GM18951 (cell line): ENCODE measurements at regions not wholly inside any gene's neighbourhood (a gene's known extent, or its start where the extent isn't known, plus 50 kb on each side); places are given as distances from the start of the nearest gene placed in this dataset.
"Not testable (repeated sequence)": the region's sequence is repeated elsewhere in the genome, so short reads cannot be mapped to it uniquely, and the experiment has no call there.

Experiments used
- POLR2A ChIP-seq: IDR thresholded peaks from 4 replicates; pipeline ENCODE4 v1.6.1; 2011; ENCODE audit warnings: mild to moderate bottlenecking; ENCODE audit not compliant: insufficient read length, insufficient read depth; ENCODE audit errors: extremely low read depth
- in situ Hi-C: fragments of 300-500 bp; cut with MboI; formaldehyde crosslinking; loops from one replicate; pipeline ENCODE4 v1.12.0; 2022; ENCODE audit warnings: low sequenced_read_pairs, mixed read lengths, inconsistent platforms; ENCODE audit not compliant: unreplicated experiment

DNA sequence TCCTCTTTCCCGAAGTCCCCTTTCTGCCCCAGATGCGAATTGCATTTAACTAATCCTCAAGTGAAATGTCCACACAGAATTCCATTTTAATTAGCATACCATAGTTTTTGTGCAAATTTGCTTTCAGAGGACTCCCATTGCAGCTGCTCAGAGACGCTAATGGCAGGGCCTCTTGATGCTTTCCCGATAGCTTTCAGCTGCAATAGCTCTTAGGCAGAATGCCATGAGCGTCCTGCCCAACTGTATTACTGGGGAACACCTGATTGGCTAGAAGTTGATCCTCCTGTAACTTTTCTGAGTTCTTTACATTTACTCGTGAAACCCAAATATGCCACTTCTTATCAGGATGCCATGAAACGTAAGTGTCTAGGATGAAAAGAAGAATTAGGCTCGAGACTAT, 203.0 kb downstream of the UTP18 start:
- in situ Hi-C loops = no loop called here
- TF ChIP-seq POLR2A = no peak

DNA sequence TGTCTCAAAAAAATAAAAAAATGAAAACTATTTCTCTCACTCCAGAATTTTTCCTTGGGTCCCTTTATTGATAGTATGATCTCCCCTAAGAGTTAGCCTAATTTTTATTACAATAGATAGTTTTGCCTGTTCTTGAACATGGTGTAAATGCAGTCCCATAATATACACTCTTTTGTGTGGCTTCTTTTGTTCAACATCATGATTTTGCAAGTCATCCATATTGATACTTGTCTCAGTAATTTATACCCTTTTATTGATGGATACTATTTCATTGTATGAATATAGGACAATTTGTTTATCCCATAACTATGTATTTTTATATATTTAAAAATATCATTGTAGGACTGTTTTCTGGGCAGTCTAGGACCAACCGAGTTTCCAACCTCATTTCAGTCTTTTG, 207.0 kb downstream of the UTP18 start:
- no peak for TF ChIP-seq POLR2A

DNA sequence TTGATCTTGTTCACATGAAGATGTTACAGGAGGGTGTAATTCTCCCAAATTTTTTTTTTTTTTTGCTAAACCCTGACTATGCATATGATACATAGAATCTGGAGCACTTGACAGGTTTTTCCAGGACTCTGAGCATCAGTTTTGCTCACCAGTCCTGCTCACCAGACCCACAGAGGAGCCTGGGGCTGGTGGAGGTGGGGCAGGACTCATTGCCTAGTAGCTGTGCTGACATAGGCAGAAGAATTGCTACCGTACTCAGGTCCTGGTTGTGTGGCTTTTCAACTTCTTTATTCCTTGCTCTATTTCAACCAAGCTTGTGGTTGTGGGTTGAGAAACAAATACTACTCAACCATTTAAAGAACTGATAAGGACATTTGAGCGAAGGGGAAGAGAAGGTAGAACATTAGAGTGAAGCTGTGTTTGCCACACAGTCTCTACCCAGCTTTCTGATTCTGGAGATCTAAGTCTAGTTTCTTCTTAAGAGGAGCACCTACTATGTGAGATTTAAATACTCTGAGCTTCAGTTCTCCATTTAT, 212.4 kb downstream of the UTP18 start:
- TF ChIP-seq POLR2A = no peak
- in situ Hi-C loops = no loop called here

More for the DNA sequence above, 207.0 kb downstream of the UTP18 start:
- in situ Hi-C loops = no loop called here

DNA sequence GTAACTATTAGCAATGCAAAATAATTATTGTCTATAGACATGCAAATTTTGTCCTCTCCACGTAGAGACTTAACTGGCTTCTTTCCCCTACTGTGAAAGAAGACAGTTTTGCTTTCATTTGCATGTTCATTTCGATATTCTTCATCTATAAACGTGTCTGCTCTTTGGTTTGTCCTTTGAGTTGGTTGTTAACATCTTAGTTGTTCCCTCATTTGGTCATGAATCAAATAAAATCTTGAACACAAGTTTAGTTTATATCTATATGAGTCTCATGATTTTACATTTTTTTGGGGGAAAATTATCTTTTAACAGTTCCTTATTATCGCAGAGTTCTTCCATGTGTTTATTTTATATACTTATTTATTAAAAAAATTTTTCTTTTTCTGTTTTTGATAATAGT, 214.4 kb downstream of the UTP18 start:
- no peak for TF ChIP-seq POLR2A
- in situ Hi-C loops = no loop called here

DNA sequence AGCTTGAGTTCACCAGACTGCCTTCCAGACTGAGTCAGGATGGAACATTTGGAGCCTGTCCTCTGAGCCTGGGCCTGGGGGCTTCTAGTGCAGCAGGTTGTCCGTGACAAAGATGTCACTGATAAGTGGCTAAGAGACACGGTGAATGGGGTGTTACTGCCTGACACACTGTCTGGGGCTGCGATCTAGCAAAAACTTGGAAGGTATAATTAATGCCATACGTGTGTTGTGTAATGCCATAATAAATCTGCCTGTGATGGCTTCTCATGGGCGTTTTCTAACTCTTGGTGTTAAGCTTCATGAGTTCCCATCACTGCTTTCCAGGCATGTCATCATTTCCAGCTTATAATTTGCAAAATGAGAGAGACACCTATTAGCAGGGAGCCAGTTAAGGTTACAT, 215.4 kb downstream of the UTP18 start:
- TF ChIP-seq POLR2A = no peak
- in situ Hi-C loops = no loop called here

DNA sequence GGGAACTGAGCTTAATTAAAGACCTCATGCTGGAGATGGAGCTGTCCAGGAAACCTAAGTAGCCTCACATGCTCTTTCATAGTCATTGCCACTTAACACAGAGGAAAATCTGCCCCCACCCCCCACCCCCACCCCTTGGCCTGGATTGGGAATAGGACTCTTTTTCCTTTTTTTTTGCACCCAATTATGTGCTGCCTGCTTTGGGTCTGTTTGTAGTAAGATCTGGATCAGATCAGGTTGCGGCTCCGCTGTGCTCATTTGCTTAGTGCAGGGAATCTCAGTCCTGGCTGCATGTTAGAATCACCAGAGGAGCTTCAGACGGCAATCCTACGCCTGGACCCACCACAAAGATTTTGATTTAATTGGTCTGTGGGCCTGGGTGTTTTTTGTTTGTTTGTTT, 219.0 kb downstream of the UTP18 start:
- in situ Hi-C loops = no loop called here
- TF ChIP-seq POLR2A = no peak

DNA sequence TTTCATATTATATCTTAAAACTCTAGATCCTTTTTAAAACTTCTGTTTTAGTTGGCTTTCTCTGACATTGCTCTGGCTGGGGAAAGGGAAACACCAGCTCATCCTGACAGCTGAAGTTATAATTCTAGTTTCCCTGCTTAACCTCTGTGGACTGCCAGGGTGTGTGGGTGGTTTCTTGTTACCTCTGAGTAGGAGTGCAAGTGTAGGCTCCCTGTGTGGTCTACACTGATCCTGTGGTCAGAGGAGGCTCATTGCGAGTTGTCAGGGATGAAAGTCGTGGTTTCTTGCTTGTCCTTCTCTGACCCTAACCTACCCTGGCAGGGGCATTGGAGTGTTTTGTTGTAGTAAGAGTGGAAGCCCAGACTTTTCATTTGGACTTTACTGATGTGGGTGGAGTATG, 221.0 kb downstream of the UTP18 start:
- in situ Hi-C loops = no loop called here
- no peak for TF ChIP-seq POLR2A

DNA sequence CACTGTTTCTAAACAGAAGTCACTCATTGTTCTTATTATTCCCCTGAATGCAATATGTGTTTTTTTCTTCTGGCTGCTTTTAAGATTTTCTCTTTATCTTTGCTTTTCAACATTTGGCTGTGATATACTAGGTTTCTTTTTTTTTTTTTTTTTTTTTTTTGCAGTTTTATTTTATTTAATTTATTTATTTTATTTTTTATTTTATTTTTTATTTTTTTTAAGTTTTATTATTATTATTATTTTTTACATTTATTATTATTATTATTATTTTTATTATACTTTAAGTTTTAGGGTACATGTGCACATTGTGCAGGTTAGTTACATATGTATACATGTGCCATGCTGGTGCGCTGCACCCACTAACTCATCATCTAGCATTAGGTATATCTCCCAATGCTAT, 221.9 kb downstream of the UTP18 start:
- in situ Hi-C loops = not testable (repeated sequence)

DNA sequence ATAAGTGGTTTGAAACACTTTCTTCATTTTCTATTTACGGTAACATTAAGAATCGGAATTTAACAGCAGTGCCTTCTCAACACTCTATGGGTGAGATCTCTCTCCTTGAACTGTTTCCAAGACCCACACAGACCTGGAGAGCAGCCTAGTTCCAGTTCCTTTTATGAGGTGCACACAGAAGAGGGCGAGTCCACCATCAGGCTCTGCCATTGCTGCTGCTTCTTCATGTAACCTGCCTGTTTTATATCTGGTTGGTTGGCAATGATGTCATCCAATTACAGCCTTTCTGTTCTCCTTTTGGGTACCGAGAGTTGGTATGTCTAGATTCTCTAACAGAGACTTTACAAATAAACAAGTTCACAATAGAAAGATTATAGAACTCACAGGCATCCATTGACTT, 225.7 kb downstream of the UTP18 start:
- in situ Hi-C loops = no loop called here

DNA sequence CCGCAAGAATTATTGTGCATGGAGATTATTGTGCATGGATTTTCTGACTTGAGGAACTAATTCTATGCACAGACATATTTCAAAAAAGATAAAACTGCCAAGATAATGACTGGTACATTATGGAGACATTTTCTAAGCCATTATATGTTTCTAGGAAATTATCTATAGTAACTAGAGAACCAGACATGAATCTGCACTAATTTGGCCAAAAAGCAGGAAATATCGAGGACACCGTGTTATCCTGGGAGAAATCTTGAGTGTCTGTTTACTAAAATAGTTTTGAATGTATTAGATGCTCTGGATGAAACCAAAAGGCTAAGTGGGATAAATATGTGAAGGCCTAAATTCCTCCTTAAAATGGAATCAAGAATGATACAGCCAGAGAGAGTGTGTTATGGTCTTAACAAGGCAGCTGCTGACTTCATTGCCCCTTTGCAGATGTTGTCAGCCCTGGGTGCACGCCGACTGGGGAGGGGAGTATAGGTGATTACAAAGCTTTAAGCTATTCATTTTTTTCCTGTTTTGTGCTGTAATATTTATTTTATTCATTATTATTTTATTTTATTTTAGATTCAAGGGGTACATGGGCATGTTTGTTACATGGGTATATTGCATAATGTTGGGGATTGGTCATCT, 226.7 kb downstream of the UTP18 start:
- TF ChIP-seq POLR2A = no peak

More for the DNA sequence above, 225.7 kb downstream of the UTP18 start:
- TF ChIP-seq POLR2A = no peak

DNA sequence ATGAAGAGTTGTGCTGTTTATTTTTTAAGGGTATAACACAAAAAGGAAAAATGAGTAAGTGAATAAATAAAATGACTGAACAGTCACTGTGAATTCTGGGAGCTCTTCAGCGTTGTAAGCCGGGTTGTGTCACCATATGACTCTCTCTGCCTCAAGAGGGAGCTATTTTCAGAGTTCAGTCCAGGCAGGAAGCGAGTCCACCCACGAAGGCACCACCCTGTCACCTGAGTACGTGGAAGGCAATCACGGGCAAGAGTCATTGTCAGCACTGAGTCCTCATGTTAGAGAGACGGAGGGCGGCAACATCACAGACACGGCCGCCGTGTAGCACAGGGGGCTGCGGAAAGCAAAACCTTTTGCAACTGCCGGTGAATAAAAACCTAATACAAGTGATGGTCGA, 227.6 kb downstream of the UTP18 start:
- no peak for TF ChIP-seq POLR2A
- in situ Hi-C loops = no loop called here

More for the DNA sequence above, 226.7 kb downstream of the UTP18 start:
- in situ Hi-C loops = no loop called here

DNA sequence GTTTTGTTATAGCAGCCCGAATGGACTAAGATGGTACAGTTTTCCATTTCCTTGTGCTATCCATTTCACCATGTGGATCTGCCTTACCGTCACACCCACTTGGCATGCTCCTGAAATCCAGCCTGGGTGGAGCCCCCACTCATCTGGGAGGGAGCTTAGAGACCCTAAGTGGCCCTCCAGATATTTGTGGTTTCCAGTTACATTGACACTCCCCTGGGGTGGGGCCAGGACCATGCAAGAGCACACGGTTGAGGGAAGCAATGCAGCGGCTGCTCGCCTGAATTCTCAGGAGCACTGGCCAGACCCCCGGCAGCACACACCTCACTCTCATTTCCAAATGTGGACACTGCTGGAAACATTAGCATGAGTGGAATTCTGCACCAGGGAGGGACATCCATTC, 231.1 kb downstream of the UTP18 start:
- no peak for TF ChIP-seq POLR2A

DNA sequence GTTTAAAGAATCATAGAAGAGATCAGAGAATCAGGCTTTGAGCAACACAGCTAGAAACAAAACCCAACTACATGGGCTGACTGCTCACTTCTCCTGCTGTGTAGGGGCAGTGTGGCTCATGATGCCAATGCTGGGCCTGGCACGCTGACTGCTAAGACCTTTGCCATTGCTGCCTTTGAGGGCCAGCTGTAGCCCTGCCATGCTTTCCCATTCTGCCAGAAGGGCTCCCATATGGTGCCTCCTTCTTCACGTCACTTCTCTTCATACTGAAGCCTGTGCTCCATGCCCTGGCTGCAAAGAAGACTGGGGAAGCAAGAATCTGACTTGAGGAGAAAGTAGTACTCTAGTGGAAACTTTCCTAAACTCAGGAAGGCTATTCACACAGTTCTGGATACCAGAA, 232.9 kb downstream of the UTP18 start:
- in situ Hi-C loops = no loop called here
- TF ChIP-seq POLR2A = no peak

More for the DNA sequence above, 231.1 kb downstream of the UTP18 start:
- in situ Hi-C loops = no loop called here

DNA sequence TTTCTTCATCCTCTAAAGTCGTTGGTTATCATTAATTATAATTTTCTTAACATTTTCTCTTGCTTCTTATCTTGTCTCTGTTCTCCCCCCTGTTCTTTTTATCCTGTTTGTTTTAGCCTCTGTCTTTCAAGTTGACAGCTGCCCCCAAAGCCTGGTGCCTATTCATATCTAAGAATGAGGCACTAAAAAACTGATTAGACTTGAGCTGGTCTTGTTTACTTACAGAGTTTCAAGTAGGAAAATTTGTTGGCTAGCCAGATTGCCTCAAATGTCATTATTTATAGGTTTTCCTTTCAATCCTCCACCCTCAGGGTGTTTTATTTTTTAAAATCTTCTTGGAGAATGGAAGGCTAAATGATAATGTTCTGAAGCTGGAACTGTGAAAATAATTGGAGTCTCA, 236.0 kb downstream of the UTP18 start:
- no peak for TF ChIP-seq POLR2A
- in situ Hi-C loops = no loop called here

DNA sequence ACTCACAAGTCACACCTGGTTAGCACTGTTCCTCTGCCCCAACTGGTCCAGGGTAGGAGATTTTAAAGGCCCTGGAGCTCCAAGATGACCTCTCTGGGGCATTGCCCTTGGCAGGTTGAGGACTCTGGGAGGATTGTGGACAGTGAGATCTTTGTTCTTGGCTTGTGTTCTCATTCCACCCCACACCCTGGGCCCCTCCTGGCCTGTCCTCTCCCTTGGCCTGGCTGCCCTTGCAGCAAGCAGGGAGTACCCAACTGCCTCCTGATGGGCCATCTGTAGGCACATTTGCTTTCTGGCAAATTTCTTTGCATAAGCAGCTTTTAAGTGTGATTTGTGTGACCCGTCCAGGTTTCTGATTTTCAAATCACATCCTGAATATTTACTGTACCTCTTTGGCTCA, 239.6 kb downstream of the UTP18 start:
- in situ Hi-C loops = no loop called here
- TF ChIP-seq POLR2A = no peak

DNA sequence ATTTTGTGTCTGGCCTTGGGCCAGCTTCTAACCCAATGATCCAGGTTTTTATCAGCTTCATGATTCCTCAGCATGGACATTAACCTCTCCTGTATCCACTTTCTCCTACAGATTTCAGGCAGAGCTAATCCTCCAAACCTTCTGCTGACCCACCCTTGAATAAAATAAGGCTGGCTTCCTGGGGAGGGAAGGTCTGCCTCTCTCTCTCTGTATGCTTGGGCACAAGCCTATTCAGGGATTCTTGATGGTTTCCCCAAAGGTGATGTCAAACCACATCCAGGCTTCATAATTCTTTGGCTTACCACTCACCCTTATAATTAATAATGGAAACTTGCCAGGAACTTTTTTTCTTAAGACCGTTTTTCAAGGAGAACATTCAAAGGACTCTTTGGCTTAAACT, 240.1 kb downstream of the UTP18 start:
- TF ChIP-seq POLR2A = no peak
- in situ Hi-C loops = no loop called here
